ENCODE measurements at regions not wholly inside any gene's neighbourhood (a gene's known extent, or its start where the extent isn't known, plus 50 kb on each side); places are given as distances from the start of the nearest gene placed in this dataset.

GRCh38 chr11:130634186-130634585, 185.7 kb downstream of the ADAMTS15 start:
- ATAC-seq: no peak
- no peak for DNase-seq
- intact Hi-C loops (cut with micrococcal nuclease): no loop called here

GRCh38 chr11:130634961-130635473, 186.6 kb downstream of the ADAMTS15 start:
- intact Hi-C loops (cut with micrococcal nuclease): no loop called here
- peak; percentile 47 for DNase-seq

GRCh38 chr11:130635937-130636630, 187.6 kb downstream of the ADAMTS15 start:
- no peak for ATAC-seq
- intact Hi-C loops (cut with micrococcal nuclease): no loop called here
- DNase-seq: no peak

More at GRCh38 chr11:130634961-130635473, 186.6 kb downstream of the ADAMTS15 start:
- peak; percentile 77 for ATAC-seq

DNA sequence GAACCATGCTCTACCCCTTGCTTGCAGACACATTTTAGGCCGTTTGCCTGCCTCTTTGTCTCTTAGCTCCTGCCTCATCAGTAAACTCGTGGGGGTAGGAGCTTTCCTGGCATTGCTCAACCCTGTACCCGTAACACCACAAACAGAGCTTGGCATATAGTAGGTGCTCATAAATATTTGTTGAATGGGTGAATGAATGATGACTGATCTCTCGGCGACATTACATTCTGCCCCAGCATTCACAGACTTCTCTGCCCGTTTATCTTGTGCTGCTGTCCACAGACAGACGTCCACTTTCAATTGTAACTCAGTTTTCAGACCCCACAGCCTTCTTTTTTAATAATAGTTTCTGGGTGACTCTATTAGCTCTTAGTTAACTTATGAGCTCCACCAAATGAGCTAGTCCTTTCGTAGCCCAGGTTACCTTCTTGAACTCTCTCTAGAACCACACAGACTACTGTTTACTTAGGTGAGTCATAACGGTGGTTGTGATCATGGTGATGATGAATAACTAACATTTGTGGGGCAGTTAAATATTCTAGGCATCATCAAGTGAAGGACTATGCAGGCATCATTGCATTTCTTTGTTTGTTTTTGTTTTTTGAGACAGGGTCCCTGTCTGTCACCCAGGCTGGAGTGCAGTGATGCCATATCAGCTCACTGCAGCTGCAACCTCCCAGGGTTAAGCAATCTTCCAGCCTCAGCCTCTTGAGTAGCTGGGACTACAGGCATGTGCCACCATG, 188.4 kb downstream of the ADAMTS15 start:
- DNase-seq (no peak), ATAC-seq (no peak)
- intact Hi-C loops (cut with micrococcal nuclease): no loop called here

DNA sequence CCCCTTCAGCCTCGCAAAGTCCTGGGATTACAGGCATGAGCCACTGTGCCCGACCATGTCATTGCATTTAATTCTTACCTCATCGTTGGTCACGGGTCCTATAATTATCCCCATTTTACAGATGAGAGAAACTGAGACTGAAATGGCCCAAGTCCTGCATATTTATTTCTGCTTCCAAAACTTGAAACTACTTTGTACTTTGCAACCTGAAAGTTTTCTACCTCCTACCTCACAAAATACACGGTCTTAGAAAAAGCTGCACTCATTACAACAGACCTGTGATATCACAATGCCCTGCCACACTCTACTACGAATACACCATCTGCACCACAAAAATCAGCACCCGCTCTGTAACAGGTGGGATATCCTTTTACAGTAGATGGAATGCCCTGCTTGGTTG, 189.1 kb downstream of the ADAMTS15 start:
- intact Hi-C loops (cut with micrococcal nuclease): no loop called here
- ATAC-seq (no peak), DNase-seq (no peak)

DNA sequence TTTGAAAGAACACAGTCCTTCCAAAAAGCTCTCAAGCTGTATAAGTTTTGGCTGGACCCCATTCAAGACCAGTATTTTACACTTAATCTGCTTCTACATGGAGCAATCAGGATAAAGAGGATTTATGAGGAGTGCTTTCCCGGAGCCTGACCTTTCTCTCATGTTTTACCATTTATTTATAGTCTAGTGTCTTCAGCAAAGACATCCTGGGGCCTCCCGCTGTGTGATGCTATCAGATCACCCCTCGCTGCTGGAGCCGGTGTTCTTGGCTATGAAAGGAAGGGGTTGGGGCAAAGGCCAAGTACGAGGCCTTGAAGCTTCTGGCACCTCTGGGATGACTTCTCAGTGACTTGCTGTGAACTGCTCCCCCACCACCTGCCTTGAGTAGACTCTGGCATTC, 189.6 kb downstream of the ADAMTS15 start:
- no peak for DNase-seq
- no peak for ATAC-seq
- intact Hi-C loops (cut with micrococcal nuclease): no loop called here

DNA sequence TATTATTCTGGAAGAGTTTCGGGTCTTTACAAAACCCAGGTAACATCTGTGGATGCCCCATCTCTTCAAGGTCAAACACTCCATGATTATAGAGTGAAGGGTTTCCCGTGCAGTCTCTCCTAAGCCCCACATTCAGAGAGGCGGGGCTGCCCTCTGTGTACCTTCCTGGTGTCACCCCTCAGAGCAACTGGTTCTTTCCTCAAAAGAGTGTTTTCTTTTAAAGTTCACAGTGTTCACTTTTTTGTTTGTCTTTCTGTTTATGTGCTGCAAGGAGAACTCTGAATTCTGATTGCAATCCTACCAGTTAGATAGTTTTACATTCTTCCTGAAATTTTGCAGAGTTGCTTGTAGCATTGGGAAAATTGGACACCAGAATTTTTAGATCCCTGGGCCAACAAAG, 190.2 kb downstream of the ADAMTS15 start:
- intact Hi-C loops (cut with micrococcal nuclease): no loop called here
- DNase-seq (no peak), ATAC-seq (no peak)

GRCh38 chr11:130639369-130639768, 190.9 kb downstream of the ADAMTS15 start:
- intact Hi-C loops (cut with micrococcal nuclease): no loop called here
- DNase-seq (no peak), ATAC-seq (peak; percentile 67)

GRCh38 chr11:130640526-130640925, 192.1 kb downstream of the ADAMTS15 start:
- intact Hi-C loops (cut with micrococcal nuclease): no loop called here
- DNase-seq: no peak
- no peak for ATAC-seq

DNA sequence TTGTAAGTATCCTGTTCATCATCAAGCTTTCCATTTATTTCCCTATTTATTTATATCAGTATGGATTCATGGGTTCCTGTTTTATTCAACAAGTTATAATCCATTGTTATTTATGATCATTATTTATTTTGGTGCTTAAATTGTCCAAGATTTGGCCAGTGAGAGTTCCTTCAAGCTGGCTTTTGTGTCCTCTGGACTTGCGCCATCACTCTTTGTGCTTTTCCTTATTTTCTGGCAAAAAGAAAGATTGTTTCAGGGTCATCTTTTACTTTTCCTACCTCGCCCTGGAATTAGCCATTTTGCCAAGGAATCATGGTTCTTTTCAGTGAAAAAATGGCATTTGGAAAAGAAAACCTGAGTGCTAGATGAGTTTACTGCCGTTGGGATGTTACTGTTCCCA, 193.4 kb downstream of the ADAMTS15 start:
- intact Hi-C loops (cut with micrococcal nuclease): no loop called here
- no peak for ATAC-seq
- DNase-seq: no peak

- ATAC-seq (no peak), DNase-seq (no peak)
- intact Hi-C loops (cut with micrococcal nuclease): no loop called here
Observed at GRCh38 chr11:130642994-130643393, 194.5 kb downstream of the ADAMTS15 start.

- ATAC-seq: no peak
- no peak for DNase-seq
- intact Hi-C loops (cut with micrococcal nuclease): no loop called here
Observed at GRCh38 chr11:130644187-130644586, 195.7 kb downstream of the ADAMTS15 start.

DNA sequence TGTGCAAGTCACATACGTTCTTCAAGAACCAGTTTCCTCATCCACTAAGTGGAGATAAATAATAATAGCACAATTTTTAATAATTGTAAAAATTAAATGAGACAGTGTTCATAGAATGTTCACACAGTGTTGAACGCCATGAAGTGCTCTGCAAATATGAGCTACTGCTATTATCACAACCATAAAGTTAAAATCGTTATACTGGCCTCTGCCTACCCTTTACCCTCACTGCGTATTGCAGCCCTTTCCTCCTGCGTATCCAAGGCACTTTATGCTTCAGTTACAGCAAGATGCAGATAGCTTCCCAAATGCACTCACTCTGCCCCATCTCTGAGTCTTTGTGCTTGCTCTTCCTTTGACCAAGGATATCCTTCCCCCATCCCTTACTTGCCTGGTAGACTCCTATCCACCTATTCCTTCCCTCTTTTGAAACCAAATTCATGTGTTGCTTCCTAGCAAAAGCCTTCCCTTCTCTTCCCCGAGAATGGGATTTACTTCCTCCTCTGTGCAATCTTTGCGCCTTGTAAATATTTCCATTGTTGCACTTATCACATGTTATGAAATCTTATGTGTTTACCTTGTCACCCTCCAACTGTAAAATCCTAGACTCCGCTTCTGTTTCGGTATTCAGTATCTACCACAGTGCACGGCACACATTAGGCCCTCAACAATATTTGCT, 196.9 kb downstream of the ADAMTS15 start:
- ATAC-seq (no peak), DNase-seq (no peak)
- intact Hi-C loops (cut with micrococcal nuclease): no loop called here

DNA sequence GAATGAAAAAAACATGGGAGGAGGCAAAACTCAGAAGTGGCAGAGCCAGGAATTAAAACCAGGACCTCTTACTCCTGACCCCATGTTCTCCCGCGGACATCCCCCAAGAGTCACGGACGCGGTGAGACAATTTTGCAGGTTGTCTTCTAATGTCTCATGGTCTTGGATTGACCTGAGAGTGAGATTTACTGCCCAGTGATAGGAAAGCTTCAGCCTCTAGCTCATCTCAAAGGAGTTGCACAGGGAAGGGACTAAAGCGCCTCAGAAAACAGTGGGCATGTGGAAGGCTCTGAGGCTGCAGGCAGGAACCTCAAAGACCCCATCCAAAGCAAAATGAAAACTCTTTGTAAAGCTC, 197.4 kb downstream of the ADAMTS15 start:
- no peak for ATAC-seq
- DNase-seq: no peak
- intact Hi-C loops (cut with micrococcal nuclease): no loop called here

DNA sequence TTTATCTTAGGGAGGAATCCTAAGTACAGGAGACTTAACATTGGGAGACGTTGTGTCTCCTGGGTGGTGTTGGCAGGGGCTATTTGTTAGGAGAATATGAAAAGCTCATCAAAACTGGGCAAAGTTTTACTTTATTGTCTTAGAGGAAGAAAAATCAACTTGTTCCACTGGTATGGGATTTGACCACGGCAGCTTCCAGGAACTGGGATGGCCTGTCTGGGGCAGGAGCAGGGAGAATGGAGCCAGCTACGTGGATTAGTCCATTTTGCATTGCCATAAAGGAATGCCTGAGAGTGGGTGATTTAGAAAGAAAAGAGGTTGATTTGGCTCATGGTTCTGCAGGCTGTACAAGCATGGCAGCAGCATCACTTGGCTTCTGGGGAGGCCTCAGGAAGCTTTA, 198.4 kb downstream of the ADAMTS15 start:
- ATAC-seq: no peak
- intact Hi-C loops (cut with micrococcal nuclease): no loop called here
- no peak for DNase-seq

GRCh38 chr11:130647371-130647770, 198.9 kb downstream of the ADAMTS15 start:
- no peak for ATAC-seq
- DNase-seq: no peak
- intact Hi-C loops (cut with micrococcal nuclease): no loop called here

- DNase-seq (no peak), ATAC-seq (peak; percentile 41)
- intact Hi-C loops (cut with micrococcal nuclease): no loop called here
Observed at GRCh38 chr11:130649801-130650200, 201.4 kb downstream of the ADAMTS15 start.

- ATAC-seq: no peak
- intact Hi-C loops (cut with micrococcal nuclease): no loop called here
- no peak for DNase-seq
Observed at GRCh38 chr11:130650456-130651030, 202.1 kb downstream of the ADAMTS15 start.

DNA sequence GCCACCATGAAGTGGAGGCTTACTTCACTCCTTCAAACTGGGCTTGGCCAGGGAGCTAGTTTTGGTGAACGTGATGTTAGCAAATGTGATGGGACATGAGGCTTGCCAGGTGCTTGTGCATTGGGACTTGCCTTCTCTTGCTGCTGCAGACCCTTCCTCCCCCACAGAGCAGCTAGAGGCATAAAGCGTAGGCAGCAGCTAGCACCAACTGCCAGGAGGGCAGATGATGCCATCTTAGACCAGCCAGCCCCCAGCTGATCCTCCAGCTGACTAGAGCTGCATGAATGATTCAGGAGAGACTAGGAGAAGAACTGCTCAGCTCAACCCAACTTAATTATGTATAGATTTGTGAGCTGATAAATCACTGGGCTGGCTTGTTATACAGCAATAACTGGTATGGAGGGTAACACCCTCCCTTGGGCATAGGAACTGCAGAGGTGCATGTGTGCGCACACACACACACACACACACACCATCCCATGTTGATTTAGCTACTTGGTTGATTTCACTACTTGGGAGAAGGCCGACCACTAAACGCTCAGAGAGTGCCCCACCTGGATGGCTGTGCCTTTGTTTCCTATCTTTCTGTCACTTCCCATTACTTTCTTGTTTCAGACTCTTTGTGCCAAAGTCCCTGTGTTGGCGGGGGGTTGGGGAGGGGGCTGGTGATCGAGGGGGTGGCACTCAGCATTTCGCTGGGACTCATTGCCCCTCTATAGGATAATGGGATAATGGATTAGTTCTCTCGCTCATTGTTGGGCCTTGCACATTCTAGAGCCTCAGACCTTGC, 202.8 kb downstream of the ADAMTS15 start:
- ATAC-seq: no peak
- intact Hi-C loops (cut with micrococcal nuclease): no loop called here

More for the DNA sequence above, 202.8 kb downstream of the ADAMTS15 start:
- DNase-seq: no peak

All from left ventricle myocardium superior (tissue), 1 donor.